ENCODE measurements at regions not wholly inside any gene's neighbourhood (a gene's known extent, or its start where the extent isn't known, plus 50 kb on each side); places are given as distances from the start of the nearest gene placed in this dataset.

DNA sequence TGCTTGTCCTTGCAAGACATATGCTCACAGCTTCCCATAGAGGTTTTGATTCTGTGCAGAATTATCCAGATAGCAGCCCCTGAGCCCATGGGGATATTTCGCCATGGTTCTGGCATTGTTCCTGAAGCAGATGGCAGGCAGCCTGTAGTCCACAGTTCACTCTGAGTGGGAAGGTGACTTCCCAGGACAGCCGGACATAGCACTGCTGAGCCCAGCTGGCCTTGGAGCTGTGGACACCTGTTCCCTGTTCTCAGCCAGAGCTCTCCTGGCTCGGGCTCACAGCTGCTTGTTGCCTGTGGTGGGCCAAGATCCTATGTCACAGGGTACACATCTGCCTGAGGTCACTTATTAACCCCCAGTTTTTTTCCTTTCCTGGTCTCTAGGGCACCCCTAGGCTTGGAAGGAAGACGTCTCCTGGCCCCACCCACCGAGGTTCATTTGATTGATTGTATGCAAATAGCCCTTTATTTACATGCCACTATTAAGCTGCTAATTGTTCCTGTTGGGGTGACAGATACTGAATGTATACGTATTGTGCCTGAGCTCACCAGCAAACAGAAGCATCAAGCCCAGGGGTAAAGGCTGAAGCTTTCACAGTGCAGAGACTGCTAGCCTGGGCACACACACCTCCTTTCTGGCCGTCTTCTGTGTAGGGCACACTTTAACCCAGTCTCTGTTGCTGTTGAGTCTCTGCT, 96.6 kb upstream of the DMRT1 start:
- BruUV-seq (replicated peaks): no TSS peak
- Histone ChIP-seq H3K18ac (ENCODE audit: low read depth, low read length) (no peak overlapping the region), H3K14ac (replicated peaks; ENCODE audit: low read depth, low read length) (no peak overlapping the region), H2BK120ac (ENCODE audit: low read depth, low read length) (no peak overlapping the region), H3K9me1 (ENCODE audit: insufficient read depth, low read length) (peaks cover 23% of the 10 kb centered on the region), H3K27ac (ENCODE audit: insufficient read depth, low read length) (no peak overlapping the region), H3K56ac (ENCODE audit: extremely low read depth, insufficient read depth, low read length) (no peak overlapping the region), H2BK5ac (ENCODE audit: low read depth, low read length, poor library complexity, severe bottlenecking) (no peak overlapping the region), H2BK15ac (ENCODE audit: low read depth, low read length) (no peak overlapping the region), H4K91ac (ENCODE audit: insufficient read depth, low read depth, low read length) (no peak overlapping the region), H3K27me3 (ENCODE audit: control insufficient read depth, insufficient read depth, low read length) (no peaks in the 10 kb centered on the region), H2AK5ac (ENCODE audit: low read depth, low read length) (0 out of 2 replicates have a peak overlapping the region, but pooled peaks have one; percentile 5), H2AFZ (replicated peaks; ENCODE audit: low read length, poor library complexity) (no peak overlapping the region), H3K79me1 (ENCODE audit: low read depth in 1 of 2, low read length in 2 of 2) (peaks cover 9 to 55% of the 10 kb centered on the region in 2 experiments), H3K4me2 (ENCODE audit: low read depth, low read length) (no peak overlapping the region), H3K9ac (ENCODE audit: low read depth, low read length) (no peak overlapping the region), H2AK9ac (replicated peaks; ENCODE audit: low read depth, low read length, poor library complexity) (no peak overlapping the region), H4K5ac (ENCODE audit: low read depth, low read length) (no peak overlapping the region), H3K23ac (ENCODE audit: low read depth, low read length) (no peak overlapping the region), H4K8ac (ENCODE audit: low read depth in 2 of 2, low read length in 2 of 2) (no peak overlapping the region), H3K4me1 (ENCODE audit: control insufficient read depth, insufficient read depth, low read length) (peaks cover 6% of the 10 kb centered on the region; the same call in 1 of the 2 replicates), H3K4ac (ENCODE audit: low read depth, low read length) (no peak overlapping the region; the same call in 1 of the 2 replicates), H3K4me3 (ENCODE audit: insufficient read depth, low read depth, low read length) (no peak overlapping the region), H3K36me3 (ENCODE audit: control insufficient read depth, insufficient read depth, low read length) (peaks cover 52% of the 10 kb centered on the region), H3K9me3 (ENCODE audit: control insufficient read depth, insufficient read depth, low read length) (no peaks in the 10 kb centered on the region), H4K20me1 (ENCODE audit: insufficient read depth, low read length) (no peaks in the 10 kb centered on the region), H2BK20ac (ENCODE audit: low read depth, low read length) (no peak overlapping the region)
- CTCF ChIA-PET: no interaction called here
- WGBS, 2 experiments (ENCODE audit: extremely low coverage in 2 of 2, insufficient read length in 1 of 2): 62% methylated on average over 3 of the region's 7 CpGs; no CpG with 5 or more reads in 1 of the 2 experiments
- dilution Hi-C loops (cut with HindIII; ENCODE audit: low sequenced_read_pairs, unreplicated experiment) (no loop called here), intact Hi-C loops (cut with micrococcal nuclease) (no loop called here), in situ Hi-C loops (cut with MboI; ENCODE audit: low sequenced_read_pairs) (no loop called here)
- POLR2A ChIA-PET (ENCODE audit: unreplicated experiment): no interaction called here
- TF ChIP-seq RCOR1 (IDR thresholded peaks at IDR 0.05; ENCODE audit: insufficient replicate concordance, low read length) (no peak), CHD1 (IDR thresholded peaks at IDR 0.05; ENCODE audit: low read depth, low read length) (no peak), SMC3 (IDR thresholded peaks at IDR 0.05; ENCODE audit: low read depth, low read length) (no peak), FOS (IDR thresholded peaks at IDR 0.05; ENCODE audit: low read depth, low read length) (no peak), CEBPB (IDR thresholded peaks at IDR 0.05; ENCODE audit: low read depth, low read length) (no peak), POLR2A (IDR thresholded peaks at IDR 0.05; ENCODE audit: low read depth, low read length) (no peak), MAZ (IDR thresholded peaks at IDR 0.05; ENCODE audit: borderline replicate concordance, low read depth, low read length) (no peak), MXI1 (IDR thresholded peaks at IDR 0.05; ENCODE audit: borderline replicate concordance, low read depth, low read length) (no peak), RAD21 (IDR thresholded peaks at IDR 0.05; ENCODE audit: low read length) (no peak), MAFK (IDR thresholded peaks at IDR 0.05; ENCODE audit: low read depth, low read length) (no peak)
- TF ChIP-seq, protein P1, sequence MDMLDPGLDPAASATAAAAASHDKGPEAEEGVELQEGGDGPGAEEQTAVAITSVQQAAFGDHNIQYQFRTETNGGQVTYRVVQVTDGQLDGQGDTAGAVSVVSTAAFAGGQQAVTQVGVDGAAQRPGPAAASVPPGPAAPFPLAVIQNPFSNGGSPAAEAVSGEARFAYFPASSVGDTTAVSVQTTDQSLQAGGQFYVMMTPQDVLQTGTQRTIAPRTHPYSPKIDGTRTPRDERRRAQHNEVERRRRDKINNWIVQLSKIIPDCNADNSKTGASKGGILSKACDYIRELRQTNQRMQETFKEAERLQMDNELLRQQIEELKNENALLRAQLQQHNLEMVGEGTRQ (IDR thresholded peaks at IDR 0.05; ENCODE audit: low read depth, low read length): no peak
- TF ChIP-seq, protein P2, sequence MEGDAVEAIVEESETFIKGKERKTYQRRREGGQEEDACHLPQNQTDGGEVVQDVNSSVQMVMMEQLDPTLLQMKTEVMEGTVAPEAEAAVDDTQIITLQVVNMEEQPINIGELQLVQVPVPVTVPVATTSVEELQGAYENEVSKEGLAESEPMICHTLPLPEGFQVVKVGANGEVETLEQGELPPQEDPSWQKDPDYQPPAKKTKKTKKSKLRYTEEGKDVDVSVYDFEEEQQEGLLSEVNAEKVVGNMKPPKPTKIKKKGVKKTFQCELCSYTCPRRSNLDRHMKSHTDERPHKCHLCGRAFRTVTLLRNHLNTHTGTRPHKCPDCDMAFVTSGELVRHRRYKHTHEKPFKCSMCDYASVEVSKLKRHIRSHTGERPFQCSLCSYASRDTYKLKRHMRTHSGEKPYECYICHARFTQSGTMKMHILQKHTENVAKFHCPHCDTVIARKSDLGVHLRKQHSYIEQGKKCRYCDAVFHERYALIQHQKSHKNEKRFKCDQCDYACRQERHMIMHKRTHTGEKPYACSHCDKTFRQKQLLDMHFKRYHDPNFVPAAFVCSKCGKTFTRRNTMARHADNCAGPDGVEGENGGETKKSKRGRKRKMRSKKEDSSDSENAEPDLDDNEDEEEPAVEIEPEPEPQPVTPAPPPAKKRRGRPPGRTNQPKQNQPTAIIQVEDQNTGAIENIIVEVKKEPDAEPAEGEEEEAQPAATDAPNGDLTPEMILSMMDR (conservative IDR thresholded peaks at IDR 0.05; ENCODE audit: low read depth, low read length): no peak
- TF ChIP-seq, protein P3, sequence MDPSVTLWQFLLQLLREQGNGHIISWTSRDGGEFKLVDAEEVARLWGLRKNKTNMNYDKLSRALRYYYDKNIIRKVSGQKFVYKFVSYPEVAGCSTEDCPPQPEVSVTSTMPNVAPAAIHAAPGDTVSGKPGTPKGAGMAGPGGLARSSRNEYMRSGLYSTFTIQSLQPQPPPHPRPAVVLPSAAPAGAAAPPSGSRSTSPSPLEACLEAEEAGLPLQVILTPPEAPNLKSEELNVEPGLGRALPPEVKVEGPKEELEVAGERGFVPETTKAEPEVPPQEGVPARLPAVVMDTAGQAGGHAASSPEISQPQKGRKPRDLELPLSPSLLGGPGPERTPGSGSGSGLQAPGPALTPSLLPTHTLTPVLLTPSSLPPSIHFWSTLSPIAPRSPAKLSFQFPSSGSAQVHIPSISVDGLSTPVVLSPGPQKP (IDR thresholded peaks at IDR 0.05; ENCODE audit: borderline replicate concordance, low read depth, low read length): no peak
- ATAC-seq (ENCODE audit: low read depth) (no peak), DNase-seq (no peak)

Data from IMR-90 (cell line).